HUDEP-2 (cell line): ENCODE measurements at regions not wholly inside any gene's neighbourhood (a gene's known extent, or its start where the extent isn't known, plus 50 kb on each side); places are given as distances from the start of the nearest gene placed in this dataset.

Experiments
- DNase-seq, 76 experiments: peaks; one replicate each; lab custom pipeline; 2025; ENCODE audit not compliant: unreplicated experiment in 76 of 76; lab: John Stamatoyannopoulos, UW

GRCh38 chr2:234343372-234343771 is 153.5 kb downstream of the ARL4C start:
- no peak for DNase-seq

- DNase-seq: no peak
These were observed 155.4 kb downstream of the ARL4C start for GRCh38 chr2:234341306-234341985.

- no peak for DNase-seq
These were observed 157.4 kb downstream of the ARL4C start for GRCh38 chr2:234339501-234339900.

- no peak for DNase-seq
These were observed 157.9 kb downstream of the ARL4C start for GRCh38 chr2:234339011-234339410.

- DNase-seq: peak in 57 of 76 experiments; percentile 0 to 96 (median 73)
These were observed 161.1 kb downstream of the ARL4C start for GRCh38 chr2:234335661-234336228.

GRCh38 chr2:234334756-234335155 is 162.1 kb downstream of the ARL4C start:
- no peak for DNase-seq

- DNase-seq: no peak
These were observed 162.7 kb downstream of the ARL4C start for GRCh38 chr2:234334151-234334550.

- no peak for DNase-seq
These were observed 163.4 kb downstream of the ARL4C start for GRCh38 chr2:234333168-234334130.

GRCh38 chr2:234331966-234332365 is 164.9 kb downstream of the ARL4C start:
- no peak for DNase-seq

- DNase-seq: no peak
These were observed 165.3 kb downstream of the ARL4C start for GRCh38 chr2:234331566-234331965.

GRCh38 chr2:234330902-234331301 is 166.0 kb downstream of the ARL4C start:
- no peak for DNase-seq

GRCh38 chr2:234329202-234329960 is 167.5 kb downstream of the ARL4C start:
- no peak for DNase-seq

- no peak for DNase-seq
These were observed 168.4 kb downstream of the ARL4C start for GRCh38 chr2:234328444-234328990.

GRCh38 chr2:234326694-234327093 is 170.2 kb downstream of the ARL4C start:
- no peak for DNase-seq

- no peak for DNase-seq
These were observed 172.8 kb downstream of the ARL4C start for GRCh38 chr2:234324116-234324515.

- no peak for DNase-seq
These were observed 174.0 kb downstream of the ARL4C start for GRCh38 chr2:234322766-234323465.

- no peak for DNase-seq
These were observed 176.8 kb downstream of the ARL4C start for GRCh38 chr2:234320066-234320465.

GRCh38 chr2:234318361-234318760 is 178.5 kb downstream of the ARL4C start:
- no peak for DNase-seq

- no peak for DNase-seq
These were observed 183.3 kb downstream of the ARL4C start for GRCh38 chr2:234313558-234313957.

GRCh38 chr2:234310166-234310565 is 186.7 kb downstream of the ARL4C start:
- DNase-seq: no peak
